Smooth muscle cell (in vitro differentiated cells): ENCODE measurements at regions not wholly inside any gene's neighbourhood (a gene's known extent, or its start where the extent isn't known, plus 50 kb on each side); places are given as distances from the start of the nearest gene placed in this dataset.

Source experiments
- DNase-seq: peaks from one replicate; lab custom pipeline; 2025; ENCODE audit not compliant: unreplicated experiment; lab: John Stamatoyannopoulos, UW
- H2AFZ ChIP-seq: fragments of 200-600 bp; sonication (generic); 2 replicates; pipeline ENCODE4 v1.6.0; 2016; ENCODE audit warnings: antibody characterized with exemption, low read depth, mild to moderate bottlenecking
- H3F3A ChIP-seq: fragments of 200-600 bp; sonication (generic); 2 replicates; pipeline ENCODE4 v1.6.0; 2017; ENCODE audit warnings: antibody characterized with exemption, low read depth
- H3K27ac ChIP-seq: fragments of 200-600 bp; sonication (generic); 2 replicates; pipeline ENCODE4 v1.5.1; 2016; ENCODE audit warnings: low read depth, mild to moderate bottlenecking
- H3K27me3 ChIP-seq: fragments of 200-600 bp; sonication (generic); 2 replicates; pipeline ENCODE4 v1.6.1; 2016; ENCODE audit warnings: low read depth, mild to moderate bottlenecking
- H3K36me3 ChIP-seq: fragments of 200-600 bp; sonication (generic); 2 replicates; pipeline ENCODE4 v1.5.1; 2016; ENCODE audit warnings: low read depth
- H3K4me1 ChIP-seq: fragments of 200-600 bp; sonication (generic); 2 replicates; pipeline ENCODE4 v1.5.1; 2016; ENCODE audit warnings: low read depth
- H3K4me2 ChIP-seq: fragments of 200-600 bp; sonication (generic); 2 replicates; pipeline ENCODE4 v1.6.0; 2016; ENCODE audit warnings: mild to moderate bottlenecking
- H3K4me3 ChIP-seq: fragments of 200-600 bp; sonication (generic); 2 replicates; pipeline ENCODE4 v1.5.1; 2016; ENCODE audit warnings: mild to moderate bottlenecking
- H3K79me2 ChIP-seq: fragments of 200-600 bp; sonication (generic); 2 replicates; pipeline ENCODE4 v1.6.0; 2016; ENCODE audit warnings: low read depth, mild to moderate bottlenecking
- H3K9ac ChIP-seq: fragments of 200-600 bp; sonication (generic); 2 replicates; pipeline ENCODE4 v1.6.0; 2016; ENCODE audit warnings: low read depth
- H3K9me3 ChIP-seq: fragments of 200-600 bp; sonication (generic); replicated peaks from 2 replicates; pipeline ENCODE4 v1.5.1; 2016; ENCODE audit warnings: low read depth
- H4K20me1 ChIP-seq: fragments of 200-600 bp; sonication (generic); 2 replicates; pipeline ENCODE4 v1.6.0; 2016; ENCODE audit warnings: low read depth
- WGBS: methylation state at CpG from one replicate; pipeline ENCODE4 v1.1.7; 2016; ENCODE audit warnings: low lambda C conversion rate; 5-methylcytosine and 5-hydroxymethylcytosine counted together
- TF ChIP-seq, protein P1 (sequence below): fragments of 200-600 bp; sonication (generic); IDR thresholded peaks from 2 replicates; pipeline ENCODE4 v1.5.1; 2017; ENCODE audit warnings: borderline replicate concordance, mild to moderate bottlenecking, antibody characterized with exemption; ENCODE audit not compliant: insufficient read depth, poor library complexity, severe bottlenecking

DNA sequence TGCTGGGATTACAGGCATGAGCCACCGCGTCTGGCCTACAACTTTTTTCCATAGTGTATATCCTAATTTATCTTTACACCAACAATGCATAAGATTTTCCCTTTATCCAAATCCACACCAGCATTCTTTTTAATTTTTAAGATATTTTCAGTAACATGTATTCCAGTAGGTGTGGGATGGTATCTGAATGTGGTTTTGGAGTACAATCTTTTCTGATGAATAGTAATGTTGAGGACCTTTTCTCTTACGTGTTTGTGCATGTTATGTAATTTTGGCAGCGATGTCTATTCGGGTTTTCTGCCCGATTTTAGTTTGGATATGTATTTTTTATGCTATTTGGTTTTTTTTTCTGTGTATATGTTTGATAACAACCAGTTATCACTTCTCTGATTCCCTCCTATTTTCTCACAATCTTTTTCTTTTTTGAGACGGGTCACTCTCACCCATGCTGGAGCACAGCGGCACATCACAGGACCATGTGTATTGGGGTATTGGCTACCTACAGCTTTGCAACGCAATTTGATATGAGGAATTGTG, 114.6 kb upstream of the GRK3 start:
- no peaks in the 10 kb centered on the region for H3F3A ChIP-seq
- no peaks in the 10 kb centered on the region for H3K36me3 ChIP-seq
- 73% methylated on average over 9 of the region's 9 CpGs for WGBS
- H3K27ac ChIP-seq = no peak overlapping the region
- peak overlapping the region; percentile 90 for H3K4me2 ChIP-seq
- peaks cover 68% of the 10 kb centered on the region for H3K79me2 ChIP-seq
- H3K27me3 ChIP-seq = no peaks in the 10 kb centered on the region
- TF ChIP-seq, protein P1, sequence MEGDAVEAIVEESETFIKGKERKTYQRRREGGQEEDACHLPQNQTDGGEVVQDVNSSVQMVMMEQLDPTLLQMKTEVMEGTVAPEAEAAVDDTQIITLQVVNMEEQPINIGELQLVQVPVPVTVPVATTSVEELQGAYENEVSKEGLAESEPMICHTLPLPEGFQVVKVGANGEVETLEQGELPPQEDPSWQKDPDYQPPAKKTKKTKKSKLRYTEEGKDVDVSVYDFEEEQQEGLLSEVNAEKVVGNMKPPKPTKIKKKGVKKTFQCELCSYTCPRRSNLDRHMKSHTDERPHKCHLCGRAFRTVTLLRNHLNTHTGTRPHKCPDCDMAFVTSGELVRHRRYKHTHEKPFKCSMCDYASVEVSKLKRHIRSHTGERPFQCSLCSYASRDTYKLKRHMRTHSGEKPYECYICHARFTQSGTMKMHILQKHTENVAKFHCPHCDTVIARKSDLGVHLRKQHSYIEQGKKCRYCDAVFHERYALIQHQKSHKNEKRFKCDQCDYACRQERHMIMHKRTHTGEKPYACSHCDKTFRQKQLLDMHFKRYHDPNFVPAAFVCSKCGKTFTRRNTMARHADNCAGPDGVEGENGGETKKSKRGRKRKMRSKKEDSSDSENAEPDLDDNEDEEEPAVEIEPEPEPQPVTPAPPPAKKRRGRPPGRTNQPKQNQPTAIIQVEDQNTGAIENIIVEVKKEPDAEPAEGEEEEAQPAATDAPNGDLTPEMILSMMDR = no peak
- no peak overlapping the region for H2AFZ ChIP-seq
- no peak overlapping the region for H3K9ac ChIP-seq
- no peaks in the 10 kb centered on the region for H3K9me3 ChIP-seq
- H4K20me1 ChIP-seq = peaks cover 59% of the 10 kb centered on the region
- H3K4me3 ChIP-seq = peak overlapping the region; percentile 77
- no peak for DNase-seq
- H3K4me1 ChIP-seq = peaks cover 6% of the 10 kb centered on the region

DNA sequence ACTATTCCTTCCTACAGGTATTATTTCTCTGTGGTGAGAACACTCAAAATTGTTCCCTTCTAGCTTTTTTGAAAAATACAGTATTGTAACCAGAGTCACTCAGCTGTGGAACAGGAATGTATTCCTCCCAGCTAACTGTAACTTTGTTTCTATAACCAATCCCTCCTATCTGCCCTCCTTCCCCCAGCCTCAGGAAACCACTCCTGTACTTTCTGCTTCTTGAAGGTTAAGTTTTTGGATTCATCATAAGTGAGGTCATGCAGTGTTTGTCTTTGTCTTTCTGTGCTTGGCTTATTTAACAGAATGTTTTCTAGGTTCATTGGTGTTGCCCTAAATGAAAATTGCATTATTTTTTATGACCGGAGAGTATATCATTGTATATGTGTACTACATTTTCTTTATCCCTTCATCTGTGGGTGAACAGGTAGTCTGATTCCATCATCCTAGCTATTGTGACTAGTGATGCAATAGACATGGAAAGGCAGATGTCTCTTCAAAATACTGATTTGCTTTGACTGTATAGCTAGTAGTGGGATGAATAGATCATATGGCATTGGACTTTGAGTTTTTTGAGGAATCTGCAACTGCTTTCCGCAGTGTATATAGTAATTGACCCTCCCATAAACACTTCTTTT, 112.9 kb upstream of the GRK3 start:
- H3K4me2 ChIP-seq = no peak overlapping the region
- 100% methylated on average over 2 of the region's 2 CpGs for WGBS
- H3K9ac ChIP-seq = no peak overlapping the region
- H2AFZ ChIP-seq = no peak overlapping the region
- H3K27ac ChIP-seq = no peak overlapping the region
- no peaks in the 10 kb centered on the region for H3F3A ChIP-seq
- H3K4me3 ChIP-seq = no peak overlapping the region
- no peaks in the 10 kb centered on the region for H3K9me3 ChIP-seq
- peaks cover 73% of the 10 kb centered on the region for H4K20me1 ChIP-seq
- no peak for DNase-seq
- no peaks in the 10 kb centered on the region for H3K27me3 ChIP-seq
- TF ChIP-seq, protein P1 = no peak
- peaks cover 75% of the 10 kb centered on the region for H3K79me2 ChIP-seq
- H3K36me3 ChIP-seq = no peaks in the 10 kb centered on the region
- peaks cover 6% of the 10 kb centered on the region for H3K4me1 ChIP-seq

- Histone ChIP-seq H3K36me3 (no peaks in the 10 kb centered on the region), H4K20me1 (peaks cover 77% of the 10 kb centered on the region), H3K9me3 (no peaks in the 10 kb centered on the region), H3K79me2 (peaks cover 75% of the 10 kb centered on the region), H3K9ac (no peak overlapping the region), H3K4me3 (no peak overlapping the region), H2AFZ (no peak overlapping the region), H3F3A (no peaks in the 10 kb centered on the region), H3K4me1 (peaks cover 6% of the 10 kb centered on the region), H3K27me3 (no peaks in the 10 kb centered on the region), H3K27ac (no peak overlapping the region), H3K4me2 (no peak overlapping the region)
- TF ChIP-seq, protein P1 = no peak
- no peak for DNase-seq
- WGBS = 75% methylated on average over 10 of the region's 10 CpGs
These were observed 112.3 kb upstream of the GRK3 start for GRCh38 chr22:25452116-25452700.

DNA sequence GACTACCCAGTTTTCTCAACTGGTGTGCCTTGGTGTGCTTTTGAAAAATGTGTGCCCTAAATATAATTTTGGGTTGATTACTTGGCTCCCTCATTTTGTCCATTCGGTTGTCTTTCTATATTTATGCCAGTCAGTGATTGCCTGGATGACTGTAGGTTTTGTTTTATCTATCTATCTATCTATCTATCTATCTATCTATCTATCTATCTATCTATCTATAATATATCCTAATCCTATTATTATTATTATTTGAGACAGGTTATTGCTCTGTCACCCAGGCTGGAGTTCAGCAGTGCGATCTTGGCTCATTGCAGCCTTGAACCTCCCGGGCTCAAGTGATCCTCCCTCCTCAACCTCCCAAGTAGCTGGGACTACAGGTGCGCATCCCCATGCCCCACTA, 111.4 kb upstream of the GRK3 start:
- H3K4me3 ChIP-seq = no peak overlapping the region
- TF ChIP-seq, protein P1 = no peak
- H3K79me2 ChIP-seq = peaks cover 73% of the 10 kb centered on the region
- WGBS = 98% methylated on average over 4 of the region's 4 CpGs
- H3K9me3 ChIP-seq = no peaks in the 10 kb centered on the region
- H3K9ac ChIP-seq = no peak overlapping the region
- H3K36me3 ChIP-seq = no peaks in the 10 kb centered on the region
- no peak for DNase-seq
- no peaks in the 10 kb centered on the region for H3K27me3 ChIP-seq
- H2AFZ ChIP-seq = no peak overlapping the region
- peaks cover 77% of the 10 kb centered on the region for H4K20me1 ChIP-seq
- H3F3A ChIP-seq = no peaks in the 10 kb centered on the region
- no peak overlapping the region for H3K4me2 ChIP-seq
- H3K4me1 ChIP-seq = peaks cover 6% of the 10 kb centered on the region
- no peak overlapping the region for H3K27ac ChIP-seq
